GM23338 (cell line): ENCODE measurements at regions not wholly inside any gene's neighbourhood (a gene's known extent, or its start where the extent isn't known, plus 50 kb on each side); places are given as distances from the start of the nearest gene placed in this dataset.

Experiments used
- ATAC-seq: fragments of 200-7000 bp; cut with Tn5 transposase; 3 replicates; pipeline ENCODE4 v1.9.1; 2020
- DNase-seq: peaks from one replicate; pipeline ENCODE4 v3.0.0-alpha.2; 2015; ENCODE audit warnings: low spot score
- H2AFZ ChIP-seq: fragments of 200-600 bp; sonication (generic); 2 replicates; pipeline ENCODE4 v1.8.0; 2016; ENCODE audit warnings: antibody characterized with exemption, mild to moderate bottlenecking, moderate library complexity
- H3F3A ChIP-seq: fragments of 200-600 bp; sonication (generic); replicated peaks from 2 replicates; pipeline ENCODE4 v1.8.0; 2017; ENCODE audit warnings: antibody characterized with exemption, mixed run types, low read depth
- H3K27ac ChIP-seq: fragments of 200-600 bp; sonication (generic); 2 replicates; pipeline ENCODE4 v1.6.1; 2016; ENCODE audit warnings: low read depth
- H3K27me3 ChIP-seq: fragments of 200-600 bp; sonication (generic); 2 replicates; pipeline ENCODE4 v1.8.0; 2016; ENCODE audit warnings: mild to moderate bottlenecking, mixed run types, moderate library complexity; ENCODE audit not compliant: insufficient read depth
- H3K36me3 ChIP-seq: fragments of 200-600 bp; sonication (generic); 2 replicates; pipeline ENCODE4 v1.8.0; 2016; ENCODE audit warnings: mild to moderate bottlenecking; ENCODE audit not compliant: insufficient read depth
- H3K4me1 ChIP-seq: fragments of 200-600 bp; sonication (generic); 2 replicates; pipeline ENCODE4 v1.8.0; 2016; ENCODE audit warnings: mild to moderate bottlenecking, moderate library complexity; ENCODE audit not compliant: insufficient read depth
- H3K4me2 ChIP-seq: fragments of 200-600 bp; sonication (generic); 2 replicates; pipeline ENCODE4 v1.7.1; 2017; ENCODE audit warnings: mixed run types
- H3K4me3 ChIP-seq: fragments of 200-600 bp; sonication (generic); 2 replicates; pipeline ENCODE4 v1.6.1; 2016; ENCODE audit warnings: mixed run types
- H3K79me2 ChIP-seq: fragments of 200-600 bp; sonication (generic); replicated peaks from 2 replicates; pipeline ENCODE4 v1.8.0; 2017; ENCODE audit warnings: mild to moderate bottlenecking; ENCODE audit not compliant: insufficient read depth
- H3K9me2 ChIP-seq: fragments of 200-600 bp; sonication (generic); 2 replicates; pipeline ENCODE4 v1.8.0; 2017; ENCODE audit not compliant: insufficient read depth
- H4K20me1 ChIP-seq: fragments of 200-600 bp; sonication (generic); replicated peaks from 2 replicates; pipeline ENCODE4 v1.8.0; 2017; ENCODE audit warnings: mild to moderate bottlenecking; ENCODE audit not compliant: insufficient read depth
- H3K27ac Mint-ChIP-seq: 2 replicates; pipeline ENCODE4 v1.8.0; 2020; ENCODE audit warnings: inconsistent platforms, mild to moderate bottlenecking, moderate library complexity, mixed read lengths
- H3K27me3 Mint-ChIP-seq: 3 replicates; pipeline ENCODE4 v1.8.0; 2022; ENCODE audit warnings: low read depth, mild to moderate bottlenecking, moderate library complexity, mixed read lengths, inconsistent platforms; ENCODE audit not compliant: insufficient read depth, poor library complexity
- H3K36me3 Mint-ChIP-seq: 3 replicates; pipeline ENCODE4 v1.8.0; 2021; ENCODE audit warnings: low read depth, mild to moderate bottlenecking, inconsistent platforms, moderate library complexity, mixed read lengths
- H3K4me1 Mint-ChIP-seq: 3 replicates; pipeline ENCODE4 v1.8.0; 2020; ENCODE audit warnings: mild to moderate bottlenecking, inconsistent platforms, mixed read lengths
- H3K4me3 Mint-ChIP-seq: 3 replicates; pipeline ENCODE4 v1.8.0; 2021; ENCODE audit warnings: moderate library complexity, mild to moderate bottlenecking, inconsistent platforms, mixed read lengths
- H3K9me3 Mint-ChIP-seq: 3 replicates; pipeline ENCODE4 v1.8.0; 2020; ENCODE audit warnings: moderate library complexity, mild to moderate bottlenecking, inconsistent platforms, mixed read lengths
- CREB1 ChIP-seq: fragments of 250-450 bp; sonication (Bioruptor Pico); IDR thresholded peaks from 2 replicates; pipeline ENCODE4 v1.5.0; 2020; ENCODE audit warnings: low read depth, mild to moderate bottlenecking, moderate library complexity
- EZH2 ChIP-seq: fragments of 200-600 bp; sonication (generic); IDR thresholded peaks from one replicate; pipeline ENCODE4 v1.8.0; 2017; ENCODE audit warnings: antibody characterized with exemption, mild to moderate bottlenecking, low read depth; ENCODE audit not compliant: unreplicated experiment
- EZH2phosphoT487 ChIP-seq: fragments of 200-600 bp; sonication (generic); IDR thresholded peaks from one replicate; pipeline ENCODE4 v1.8.1; 2018; ENCODE audit warnings: antibody characterized with exemption; ENCODE audit not compliant: unreplicated experiment
- JUNB ChIP-seq: IDR thresholded peaks from one replicate; pipeline ENCODE4 v1.6.1; 2016; ENCODE audit warnings: antibody characterized with exemption; ENCODE audit not compliant: unreplicated experiment
- NANOG ChIP-seq: IDR thresholded peaks from 2 replicates; pipeline ENCODE4 v1.6.1; 2016; ENCODE audit warnings: antibody characterized with exemption, borderline replicate concordance
- POLR2AphosphoS5 ChIP-seq: IDR thresholded peaks from 2 replicates; pipeline ENCODE4 v1.6.1; 2016; ENCODE audit warnings: antibody characterized with exemption, low read depth
- STAT1 ChIP-seq: IDR thresholded peaks from one replicate; pipeline ENCODE4 v1.6.1; 2016; ENCODE audit warnings: antibody characterized with exemption; ENCODE audit not compliant: unreplicated experiment
- ZNF114 ChIP-seq: fragments of 250-450 bp; sonication (Bioruptor Pico); IDR thresholded peaks from 2 replicates; pipeline ENCODE4 v1.5.0; 2020; ENCODE audit warnings: mild to moderate bottlenecking, moderate library complexity
- ZNF331 ChIP-seq: fragments of 250-450 bp; sonication (Bioruptor Pico); IDR thresholded peaks from 2 replicates; pipeline ENCODE4 v1.5.0; 2020; ENCODE audit warnings: low read depth, mild to moderate bottlenecking, moderate library complexity
- TF ChIP-seq, protein P1 (sequence below), 2 experiments: fragments of 200-600 bp in 1 of 2; sonication (generic) in 1 of 2; conservative IDR thresholded peaks; 2 replicates each; pipeline versions ENCODE4 v1.5.1 to v1.6.1; 2016 to 2017; ENCODE audit warnings: antibody characterized with exemption in 2 of 2, low read depth in 2 of 2, mild to moderate bottlenecking in 2 of 2, moderate library complexity in 1 of 2
- TF ChIP-seq, protein P2 (sequence below): IDR thresholded peaks from 2 replicates; pipeline ENCODE4 v1.6.1; 2016; ENCODE audit warnings: antibody characterized with exemption
- TF ChIP-seq, protein P3 (sequence below): fragments of 250-450 bp; sonication (Bioruptor Pico); IDR thresholded peaks from 2 replicates; pipeline ENCODE4 v1.5.0; 2020; ENCODE audit warnings: mild to moderate bottlenecking, moderate library complexity
- TF ChIP-seq, protein P4 (sequence below): IDR thresholded peaks from one replicate; pipeline ENCODE4 v1.6.1; 2018; ENCODE audit warnings: antibody characterized with exemption; ENCODE audit not compliant: unreplicated experiment

DNA sequence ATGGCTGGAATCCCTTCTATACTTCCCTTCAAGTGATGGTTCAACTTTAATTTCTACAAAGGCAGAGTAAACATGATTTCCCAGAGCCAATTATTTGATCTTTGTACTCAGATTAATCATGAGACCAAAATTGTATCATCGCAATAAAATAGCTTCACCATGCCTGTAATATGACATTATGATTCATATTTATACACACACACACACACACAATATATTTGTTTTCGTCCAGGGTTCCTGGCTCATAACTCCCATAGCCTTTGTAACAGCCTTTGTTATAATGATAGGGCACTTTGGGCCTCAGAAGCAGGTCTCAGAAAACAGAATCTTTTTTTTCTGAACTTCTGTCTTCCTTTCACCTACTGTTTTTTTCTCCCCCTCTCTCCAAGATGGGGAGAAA is 270.6 kb downstream of the ADGRA3 start:
- H3K27ac Mint-ChIP-seq = no peak overlapping the region

More for the DNA sequence above, 270.6 kb downstream of the ADGRA3 start:
- no peak overlapping the region for H3K27ac ChIP-seq
- no peaks in the 10 kb centered on the region; the same call in 2 of the 3 replicates for H3K9me3 Mint-ChIP-seq
- no peaks in the 10 kb centered on the region for H4K20me1 ChIP-seq
- H3K36me3 ChIP-seq = no peaks in the 10 kb centered on the region
- H3K4me1 Mint-ChIP-seq = no peaks in the 10 kb centered on the region
- DNase-seq (no peak), ATAC-seq (no peak)
- no peak overlapping the region for H3K4me3 ChIP-seq
- no peak overlapping the region for H2AFZ ChIP-seq
- no peak overlapping the region for H3K4me2 ChIP-seq
- H3K4me3 Mint-ChIP-seq = no peak overlapping the region
- H3K36me3 Mint-ChIP-seq = no peaks in the 10 kb centered on the region
- no peaks in the 10 kb centered on the region for H3K9me2 ChIP-seq
- no peaks in the 10 kb centered on the region for H3K27me3 Mint-ChIP-seq
- TF ChIP-seq, protein P1, sequence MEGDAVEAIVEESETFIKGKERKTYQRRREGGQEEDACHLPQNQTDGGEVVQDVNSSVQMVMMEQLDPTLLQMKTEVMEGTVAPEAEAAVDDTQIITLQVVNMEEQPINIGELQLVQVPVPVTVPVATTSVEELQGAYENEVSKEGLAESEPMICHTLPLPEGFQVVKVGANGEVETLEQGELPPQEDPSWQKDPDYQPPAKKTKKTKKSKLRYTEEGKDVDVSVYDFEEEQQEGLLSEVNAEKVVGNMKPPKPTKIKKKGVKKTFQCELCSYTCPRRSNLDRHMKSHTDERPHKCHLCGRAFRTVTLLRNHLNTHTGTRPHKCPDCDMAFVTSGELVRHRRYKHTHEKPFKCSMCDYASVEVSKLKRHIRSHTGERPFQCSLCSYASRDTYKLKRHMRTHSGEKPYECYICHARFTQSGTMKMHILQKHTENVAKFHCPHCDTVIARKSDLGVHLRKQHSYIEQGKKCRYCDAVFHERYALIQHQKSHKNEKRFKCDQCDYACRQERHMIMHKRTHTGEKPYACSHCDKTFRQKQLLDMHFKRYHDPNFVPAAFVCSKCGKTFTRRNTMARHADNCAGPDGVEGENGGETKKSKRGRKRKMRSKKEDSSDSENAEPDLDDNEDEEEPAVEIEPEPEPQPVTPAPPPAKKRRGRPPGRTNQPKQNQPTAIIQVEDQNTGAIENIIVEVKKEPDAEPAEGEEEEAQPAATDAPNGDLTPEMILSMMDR (conservative IDR thresholded peaks at IDR 0.05; ENCODE audit: low read depth in 2 of 2) = no peak
- TF ChIP-seq CREB1 (no peak), POLR2AphosphoS5 (no peak), JUNB (no peak), EZH2 (no peak), ZNF331 (CRISPR knock-in tag) (no peak), STAT1 (no peak), ZNF114 (no peak), NANOG (no peak), EZH2phosphoT487 (no peak)
- TF ChIP-seq, protein P2, sequence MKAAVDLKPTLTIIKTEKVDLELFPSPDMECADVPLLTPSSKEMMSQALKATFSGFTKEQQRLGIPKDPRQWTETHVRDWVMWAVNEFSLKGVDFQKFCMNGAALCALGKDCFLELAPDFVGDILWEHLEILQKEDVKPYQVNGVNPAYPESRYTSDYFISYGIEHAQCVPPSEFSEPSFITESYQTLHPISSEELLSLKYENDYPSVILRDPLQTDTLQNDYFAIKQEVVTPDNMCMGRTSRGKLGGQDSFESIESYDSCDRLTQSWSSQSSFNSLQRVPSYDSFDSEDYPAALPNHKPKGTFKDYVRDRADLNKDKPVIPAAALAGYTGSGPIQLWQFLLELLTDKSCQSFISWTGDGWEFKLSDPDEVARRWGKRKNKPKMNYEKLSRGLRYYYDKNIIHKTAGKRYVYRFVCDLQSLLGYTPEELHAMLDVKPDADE = no peak
- TF ChIP-seq, protein P3, sequence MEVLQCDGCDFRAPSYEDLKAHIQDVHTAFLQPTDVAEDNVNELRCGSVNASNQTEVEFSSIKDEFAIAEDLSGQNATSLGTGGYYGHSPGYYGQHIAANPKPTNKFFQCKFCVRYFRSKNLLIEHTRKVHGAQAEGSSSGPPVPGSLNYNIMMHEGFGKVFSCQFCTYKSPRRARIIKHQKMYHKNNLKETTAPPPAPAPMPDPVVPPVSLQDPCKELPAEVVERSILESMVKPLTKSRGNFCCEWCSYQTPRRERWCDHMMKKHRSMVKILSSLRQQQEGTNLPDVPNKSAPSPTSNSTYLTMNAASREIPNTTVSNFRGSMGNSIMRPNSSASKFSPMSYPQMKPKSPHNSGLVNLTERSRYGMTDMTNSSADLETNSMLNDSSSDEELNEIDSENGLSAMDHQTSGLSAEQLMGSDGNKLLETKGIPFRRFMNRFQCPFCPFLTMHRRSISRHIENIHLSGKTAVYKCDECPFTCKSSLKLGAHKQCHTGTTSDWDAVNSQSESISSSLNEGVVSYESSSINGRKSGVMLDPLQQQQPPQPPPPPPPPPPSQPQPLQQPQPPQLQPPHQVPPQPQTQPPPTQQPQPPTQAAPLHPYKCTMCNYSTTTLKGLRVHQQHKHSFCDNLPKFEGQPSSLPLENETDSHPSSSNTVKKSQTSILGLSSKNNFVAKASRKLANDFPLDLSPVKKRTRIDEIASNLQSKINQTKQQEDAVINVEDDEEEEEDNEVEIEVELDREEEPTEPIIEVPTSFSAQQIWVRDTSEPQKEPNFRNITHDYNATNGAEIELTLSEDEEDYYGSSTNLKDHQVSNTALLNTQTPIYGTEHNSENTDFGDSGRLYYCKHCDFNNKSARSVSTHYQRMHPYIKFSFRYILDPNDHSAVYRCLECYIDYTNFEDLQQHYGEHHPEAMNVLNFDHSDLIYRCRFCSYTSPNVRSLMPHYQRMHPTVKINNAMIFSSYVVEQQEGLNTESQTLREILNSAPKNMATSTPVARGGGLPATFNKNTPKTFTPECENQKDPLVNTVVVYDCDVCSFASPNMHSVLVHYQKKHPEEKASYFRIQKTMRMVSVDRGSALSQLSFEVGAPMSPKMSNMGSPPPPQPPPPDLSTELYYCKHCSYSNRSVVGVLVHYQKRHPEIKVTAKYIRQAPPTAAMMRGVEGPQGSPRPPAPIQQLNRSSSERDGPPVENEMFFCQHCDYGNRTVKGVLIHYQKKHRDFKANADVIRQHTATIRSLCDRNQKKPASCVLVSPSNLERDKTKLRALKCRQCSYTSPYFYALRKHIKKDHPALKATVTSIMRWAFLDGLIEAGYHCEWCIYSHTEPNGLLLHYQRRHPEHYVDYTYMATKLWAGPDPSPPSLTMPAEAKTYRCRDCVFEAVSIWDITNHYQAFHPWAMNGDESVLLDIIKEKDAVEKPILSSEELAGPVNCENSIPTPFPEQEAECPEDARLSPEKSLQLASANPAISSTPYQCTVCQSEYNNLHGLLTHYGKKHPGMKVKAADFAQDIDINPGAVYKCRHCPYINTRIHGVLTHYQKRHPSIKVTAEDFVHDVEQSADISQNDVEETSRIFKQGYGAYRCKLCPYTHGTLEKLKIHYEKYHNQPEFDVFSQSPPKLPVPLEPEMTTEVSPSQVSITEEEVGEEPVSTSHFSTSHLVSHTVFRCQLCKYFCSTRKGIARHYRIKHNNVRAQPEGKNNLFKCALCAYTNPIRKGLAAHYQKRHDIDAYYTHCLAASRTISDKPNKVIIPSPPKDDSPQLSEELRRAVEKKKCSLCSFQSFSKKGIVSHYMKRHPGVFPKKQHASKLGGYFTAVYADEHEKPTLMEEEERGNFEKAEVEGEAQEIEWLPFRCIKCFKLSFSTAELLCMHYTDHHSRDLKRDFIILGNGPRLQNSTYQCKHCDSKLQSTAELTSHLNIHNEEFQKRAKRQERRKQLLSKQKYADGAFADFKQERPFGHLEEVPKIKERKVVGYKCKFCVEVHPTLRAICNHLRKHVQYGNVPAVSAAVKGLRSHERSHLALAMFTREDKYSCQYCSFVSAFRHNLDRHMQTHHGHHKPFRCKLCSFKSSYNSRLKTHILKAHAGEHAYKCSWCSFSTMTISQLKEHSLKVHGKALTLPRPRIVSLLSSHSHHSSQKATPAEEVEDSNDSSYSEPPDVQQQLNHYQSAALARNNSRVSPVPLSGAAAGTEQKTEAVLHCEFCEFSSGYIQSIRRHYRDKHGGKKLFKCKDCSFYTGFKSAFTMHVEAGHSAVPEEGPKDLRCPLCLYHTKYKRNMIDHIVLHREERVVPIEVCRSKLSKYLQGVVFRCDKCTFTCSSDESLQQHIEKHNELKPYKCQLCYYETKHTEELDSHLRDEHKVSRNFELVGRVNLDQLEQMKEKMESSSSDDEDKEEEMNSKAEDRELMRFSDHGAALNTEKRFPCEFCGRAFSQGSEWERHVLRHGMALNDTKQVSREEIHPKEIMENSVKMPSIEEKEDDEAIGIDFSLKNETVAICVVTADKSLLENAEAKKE (CRISPR knock-in tag) = no peak
- TF ChIP-seq, protein P4, sequence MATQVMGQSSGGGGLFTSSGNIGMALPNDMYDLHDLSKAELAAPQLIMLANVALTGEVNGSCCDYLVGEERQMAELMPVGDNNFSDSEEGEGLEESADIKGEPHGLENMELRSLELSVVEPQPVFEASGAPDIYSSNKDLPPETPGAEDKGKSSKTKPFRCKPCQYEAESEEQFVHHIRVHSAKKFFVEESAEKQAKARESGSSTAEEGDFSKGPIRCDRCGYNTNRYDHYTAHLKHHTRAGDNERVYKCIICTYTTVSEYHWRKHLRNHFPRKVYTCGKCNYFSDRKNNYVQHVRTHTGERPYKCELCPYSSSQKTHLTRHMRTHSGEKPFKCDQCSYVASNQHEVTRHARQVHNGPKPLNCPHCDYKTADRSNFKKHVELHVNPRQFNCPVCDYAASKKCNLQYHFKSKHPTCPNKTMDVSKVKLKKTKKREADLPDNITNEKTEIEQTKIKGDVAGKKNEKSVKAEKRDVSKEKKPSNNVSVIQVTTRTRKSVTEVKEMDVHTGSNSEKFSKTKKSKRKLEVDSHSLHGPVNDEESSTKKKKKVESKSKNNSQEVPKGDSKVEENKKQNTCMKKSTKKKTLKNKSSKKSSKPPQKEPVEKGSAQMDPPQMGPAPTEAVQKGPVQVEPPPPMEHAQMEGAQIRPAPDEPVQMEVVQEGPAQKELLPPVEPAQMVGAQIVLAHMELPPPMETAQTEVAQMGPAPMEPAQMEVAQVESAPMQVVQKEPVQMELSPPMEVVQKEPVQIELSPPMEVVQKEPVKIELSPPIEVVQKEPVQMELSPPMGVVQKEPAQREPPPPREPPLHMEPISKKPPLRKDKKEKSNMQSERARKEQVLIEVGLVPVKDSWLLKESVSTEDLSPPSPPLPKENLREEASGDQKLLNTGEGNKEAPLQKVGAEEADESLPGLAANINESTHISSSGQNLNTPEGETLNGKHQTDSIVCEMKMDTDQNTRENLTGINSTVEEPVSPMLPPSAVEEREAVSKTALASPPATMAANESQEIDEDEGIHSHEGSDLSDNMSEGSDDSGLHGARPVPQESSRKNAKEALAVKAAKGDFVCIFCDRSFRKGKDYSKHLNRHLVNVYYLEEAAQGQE = no peak
- no peaks in the 10 kb centered on the region for H3K27me3 ChIP-seq
- H3K79me2 ChIP-seq = no peaks in the 10 kb centered on the region
- H3K4me1 ChIP-seq = no peaks in the 10 kb centered on the region
- H3F3A ChIP-seq = no peaks in the 10 kb centered on the region
